ENCODE measurements at regions not wholly inside any gene's neighbourhood (a gene's known extent, or its start where the extent isn't known, plus 50 kb on each side); places are given as distances from the start of the nearest gene placed in this dataset.
"Not testable (repeated sequence)": the region's sequence is repeated elsewhere in the genome, so short reads cannot be mapped to it uniquely, and the experiment has no call there.

GRCh38 chr6:133129556-133129955 lies 111.6 kb upstream of the EYA4 start:
- no peak for DNase-seq

- DNase-seq, result no peak
Measured at GRCh38 chr6:133130863-133131262, 110.3 kb upstream of the EYA4 start.

GRCh38 chr6:133131621-133132465 lies 109.3 kb upstream of the EYA4 start:
- DNase-seq, result peak; percentile 92

- no peak for DNase-seq
Measured at GRCh38 chr6:133132466-133132971, 108.6 kb upstream of the EYA4 start.

- no peak for DNase-seq
Measured at GRCh38 chr6:133136177-133136880, 104.8 kb upstream of the EYA4 start.

- DNase-seq, result not testable (repeated sequence)
Measured at GRCh38 chr6:133147470-133148184, 93.5 kb upstream of the EYA4 start.

- DNase-seq, result no peak
Measured at GRCh38 chr6:133156689-133157088, 84.5 kb upstream of the EYA4 start.

- no peak for DNase-seq
Measured at GRCh38 chr6:133157995-133158394, 83.2 kb upstream of the EYA4 start.

- DNase-seq, result no peak
Measured at GRCh38 chr6:133159255-133159795, 81.8 kb upstream of the EYA4 start.

GRCh38 chr6:133160536-133160935 lies 80.6 kb upstream of the EYA4 start:
- DNase-seq, result no peak

GRCh38 chr6:133165235-133165634 lies 75.9 kb upstream of the EYA4 start:
- DNase-seq, result peak; percentile 27

GRCh38 chr6:133166766-133167165 lies 74.4 kb upstream of the EYA4 start:
- DNase-seq, result no peak

- peak; percentile 29 for DNase-seq
Measured at GRCh38 chr6:133169901-133170300, 71.3 kb upstream of the EYA4 start.

GRCh38 chr6:133170602-133171001 lies 70.6 kb upstream of the EYA4 start:
- no peak for DNase-seq

- no peak for DNase-seq
Measured at GRCh38 chr6:133171989-133172604, 69.1 kb upstream of the EYA4 start.

GRCh38 chr6:133173276-133173675 lies 67.9 kb upstream of the EYA4 start:
- DNase-seq, result no peak

GRCh38 chr6:133179481-133179880 lies 61.7 kb upstream of the EYA4 start:
- DNase-seq, result peak; percentile 65

- DNase-seq, result no peak
Measured at GRCh38 chr6:133183691-133184090, 57.5 kb upstream of the EYA4 start.

- peak; percentile 53 for DNase-seq
Measured at GRCh38 chr6:133184798-133185372, 56.3 kb upstream of the EYA4 start.

- DNase-seq, result no peak
Measured at GRCh38 chr6:133185731-133186130, 55.4 kb upstream of the EYA4 start.

GRCh38 chr6:133187114-133187513 lies 54.0 kb upstream of the EYA4 start:
- DNase-seq, result no peak

All from NCI-H1105 treated with DMSO at 0.1 percent for 48 hours (cell line).